Lower lobe of right lung (tissue), 2 donors: ENCODE measurements at regions not wholly inside any gene's neighbourhood (a gene's known extent, or its start where the extent isn't known, plus 50 kb on each side); places are given as distances from the start of the nearest gene placed in this dataset.

Experiments
- ATAC-seq, 2 donors: fragments of 200-7000 bp; cut with Tn5 transposase; one replicate each; pipeline ENCODE4 v1.9.1; 2020 to 2022; ENCODE audit warnings: mild to moderate bottlenecking in 2 of 2, moderate library complexity in 2 of 2
- DNase-seq: peaks from one replicate; pipeline ENCODE4 v3.0.0-alpha.2; 2020
- H3K27ac ChIP-seq: fragments of 200-600 bp; one replicate; pipeline ENCODE4 v1.8.0; 2022
- H3K27me3 ChIP-seq: fragments of 200-600 bp; one replicate; pipeline ENCODE4 v1.8.0; 2022; ENCODE audit warnings: low read depth
- H3K36me3 ChIP-seq: fragments of 200-600 bp; one replicate; pipeline ENCODE4 v1.8.0; 2022; ENCODE audit warnings: mild to moderate bottlenecking
- H3K4me1 ChIP-seq: fragments of 200-600 bp; one replicate; pipeline ENCODE4 v1.8.0; 2022
- H3K4me3 ChIP-seq: fragments of 200-600 bp; one replicate; pipeline ENCODE4 v1.8.0; 2022; ENCODE audit warnings: mild to moderate bottlenecking
- H3K9me3 ChIP-seq: fragments of 200-600 bp; one replicate; pipeline ENCODE4 v1.8.0; 2022
- intact Hi-C: fragments of 100-400 bp; cut with DNase I; formaldehyde crosslinking; loops from one replicate; pipeline ENCODE4 v1.11.0; 2022
- TF ChIP-seq, protein P1 (sequence below): fragments of 200-600 bp; IDR thresholded peaks from one replicate; pipeline ENCODE4 v1.8.0; 2022; ENCODE audit warnings: antibody characterized with exemption, mild to moderate bottlenecking
- donor health status: DM: no; HTN: yes; CAD: no; lungs with severe emphysema.

- intact Hi-C loops, result no loop called here
- no peak overlapping the region for H3K4me3 ChIP-seq
- DNase-seq (no peak), ATAC-seq (no peak)
- no peaks in the 10 kb centered on the region for H3K36me3 ChIP-seq
- H3K27me3 ChIP-seq, result no peaks in the 10 kb centered on the region
- peaks cover 7% of the 10 kb centered on the region for H3K4me1 ChIP-seq
- TF ChIP-seq, protein P1, sequence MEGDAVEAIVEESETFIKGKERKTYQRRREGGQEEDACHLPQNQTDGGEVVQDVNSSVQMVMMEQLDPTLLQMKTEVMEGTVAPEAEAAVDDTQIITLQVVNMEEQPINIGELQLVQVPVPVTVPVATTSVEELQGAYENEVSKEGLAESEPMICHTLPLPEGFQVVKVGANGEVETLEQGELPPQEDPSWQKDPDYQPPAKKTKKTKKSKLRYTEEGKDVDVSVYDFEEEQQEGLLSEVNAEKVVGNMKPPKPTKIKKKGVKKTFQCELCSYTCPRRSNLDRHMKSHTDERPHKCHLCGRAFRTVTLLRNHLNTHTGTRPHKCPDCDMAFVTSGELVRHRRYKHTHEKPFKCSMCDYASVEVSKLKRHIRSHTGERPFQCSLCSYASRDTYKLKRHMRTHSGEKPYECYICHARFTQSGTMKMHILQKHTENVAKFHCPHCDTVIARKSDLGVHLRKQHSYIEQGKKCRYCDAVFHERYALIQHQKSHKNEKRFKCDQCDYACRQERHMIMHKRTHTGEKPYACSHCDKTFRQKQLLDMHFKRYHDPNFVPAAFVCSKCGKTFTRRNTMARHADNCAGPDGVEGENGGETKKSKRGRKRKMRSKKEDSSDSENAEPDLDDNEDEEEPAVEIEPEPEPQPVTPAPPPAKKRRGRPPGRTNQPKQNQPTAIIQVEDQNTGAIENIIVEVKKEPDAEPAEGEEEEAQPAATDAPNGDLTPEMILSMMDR, result no peak
- no peaks in the 10 kb centered on the region for H3K9me3 ChIP-seq
- H3K27ac ChIP-seq, result no peak overlapping the region
Measured at GRCh38 chr11:106446955-106447354, 369.5 kb downstream of the AASDHPPT start.

- H3K36me3 ChIP-seq, result no peaks in the 10 kb centered on the region
- H3K4me1 ChIP-seq, result peaks cover 7% of the 10 kb centered on the region
- H3K9me3 ChIP-seq, result no peaks in the 10 kb centered on the region
- DNase-seq (no peak), ATAC-seq (no peak)
- no peak overlapping the region for H3K4me3 ChIP-seq
- TF ChIP-seq, protein P1, result no peak
- H3K27me3 ChIP-seq, result no peaks in the 10 kb centered on the region
- intact Hi-C loops, result no loop called here
- no peak overlapping the region for H3K27ac ChIP-seq
Measured at GRCh38 chr11:106447631-106448191, 370.2 kb downstream of the AASDHPPT start.

DNA sequence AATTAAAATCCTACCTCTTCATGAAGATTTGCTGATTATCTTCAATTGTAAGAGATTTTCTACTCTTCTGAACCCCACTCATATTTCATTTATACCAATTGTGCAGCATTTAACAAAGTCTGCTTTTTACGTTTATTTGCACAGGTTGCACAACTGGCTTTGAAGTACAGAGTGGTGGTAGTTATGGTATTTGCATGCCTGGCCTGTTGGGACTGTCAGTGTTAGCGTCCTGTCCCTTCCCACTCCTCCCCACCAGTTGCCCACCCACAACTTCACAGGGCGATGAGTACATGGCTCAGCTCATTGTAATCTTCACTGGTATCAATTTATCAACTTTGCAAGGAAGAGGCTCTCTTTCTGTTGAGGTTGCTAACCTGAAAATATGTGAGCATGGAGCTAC, 372.3 kb downstream of the AASDHPPT start:
- H3K36me3 ChIP-seq, result no peaks in the 10 kb centered on the region
- no peak for DNase-seq
- H3K4me1 ChIP-seq, result peaks cover 7% of the 10 kb centered on the region
- TF ChIP-seq, protein P1, result no peak
- no peaks in the 10 kb centered on the region for H3K9me3 ChIP-seq
- H3K27me3 ChIP-seq, result no peaks in the 10 kb centered on the region
- H3K27ac ChIP-seq, result no peak overlapping the region
- H3K4me3 ChIP-seq, result no peak overlapping the region
- no peak for ATAC-seq
- intact Hi-C loops, result no loop called here

GRCh38 chr11:106451228-106451922, 373.9 kb downstream of the AASDHPPT start:
- no peak for ATAC-seq
- no peaks in the 10 kb centered on the region for H3K27me3 ChIP-seq
- intact Hi-C loops, result no loop called here
- no peak overlapping the region for H3K4me3 ChIP-seq
- H3K4me1 ChIP-seq, result peaks cover 7% of the 10 kb centered on the region
- no peaks in the 10 kb centered on the region for H3K9me3 ChIP-seq
- H3K36me3 ChIP-seq, result no peaks in the 10 kb centered on the region
- DNase-seq, result no peak
- no peak overlapping the region for H3K27ac ChIP-seq
- TF ChIP-seq, protein P1, result no peak

DNA sequence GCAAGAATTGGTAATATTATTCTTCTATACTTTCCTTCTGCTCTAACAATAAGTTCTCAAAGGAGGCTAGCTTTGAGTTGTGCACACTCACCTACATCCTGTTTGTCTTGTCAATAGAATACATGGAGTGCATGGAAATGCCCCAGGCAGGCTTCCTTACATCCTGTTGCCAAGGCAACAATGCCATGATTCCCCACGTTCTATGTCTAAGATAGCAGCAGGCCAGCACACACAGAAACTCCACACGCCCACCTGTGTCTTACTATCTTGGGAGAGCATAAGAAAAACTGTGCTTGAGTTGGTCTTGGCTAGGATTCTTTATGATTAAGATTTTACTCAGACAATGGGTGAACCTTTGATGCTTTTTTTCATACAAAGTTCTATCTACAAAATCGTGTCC, 379.2 kb downstream of the AASDHPPT start:
- ATAC-seq (no peak), DNase-seq (no peak)
- no peak overlapping the region for H3K4me3 ChIP-seq
- peaks cover under 1% of the 10 kb centered on the region for H3K4me1 ChIP-seq
- intact Hi-C loops, result no loop called here
- no peak overlapping the region for H3K27ac ChIP-seq
- H3K36me3 ChIP-seq, result no peaks in the 10 kb centered on the region
- TF ChIP-seq, protein P1, result no peak
- H3K27me3 ChIP-seq, result no peaks in the 10 kb centered on the region
- no peaks in the 10 kb centered on the region for H3K9me3 ChIP-seq
